ENCODE measurements at regions not wholly inside any gene's neighbourhood (a gene's known extent, or its start where the extent isn't known, plus 50 kb on each side); places are given as distances from the start of the nearest gene placed in this dataset.

- TF ChIP-seq CTCF (IDR thresholded peaks at IDR 0.05): no peak
- no peak for TF ChIP-seq POLR2A (IDR thresholded peaks at IDR 0.05)
- no peak for TF ChIP-seq EP300 (IDR thresholded peaks at IDR 0.05)
Observed at GRCh38 chr9:27626244-27627187, 53.2 kb upstream of the C9orf72 start.

Measured in ovary (tissue), 3 donors.